ENCODE measurements at regions not wholly inside any gene's neighbourhood (a gene's known extent, or its start where the extent isn't known, plus 50 kb on each side); places are given as distances from the start of the nearest gene placed in this dataset.
"Not testable (repeated sequence)": the region's sequence is repeated elsewhere in the genome, so short reads cannot be mapped to it uniquely, and the experiment has no call there.

DNA sequence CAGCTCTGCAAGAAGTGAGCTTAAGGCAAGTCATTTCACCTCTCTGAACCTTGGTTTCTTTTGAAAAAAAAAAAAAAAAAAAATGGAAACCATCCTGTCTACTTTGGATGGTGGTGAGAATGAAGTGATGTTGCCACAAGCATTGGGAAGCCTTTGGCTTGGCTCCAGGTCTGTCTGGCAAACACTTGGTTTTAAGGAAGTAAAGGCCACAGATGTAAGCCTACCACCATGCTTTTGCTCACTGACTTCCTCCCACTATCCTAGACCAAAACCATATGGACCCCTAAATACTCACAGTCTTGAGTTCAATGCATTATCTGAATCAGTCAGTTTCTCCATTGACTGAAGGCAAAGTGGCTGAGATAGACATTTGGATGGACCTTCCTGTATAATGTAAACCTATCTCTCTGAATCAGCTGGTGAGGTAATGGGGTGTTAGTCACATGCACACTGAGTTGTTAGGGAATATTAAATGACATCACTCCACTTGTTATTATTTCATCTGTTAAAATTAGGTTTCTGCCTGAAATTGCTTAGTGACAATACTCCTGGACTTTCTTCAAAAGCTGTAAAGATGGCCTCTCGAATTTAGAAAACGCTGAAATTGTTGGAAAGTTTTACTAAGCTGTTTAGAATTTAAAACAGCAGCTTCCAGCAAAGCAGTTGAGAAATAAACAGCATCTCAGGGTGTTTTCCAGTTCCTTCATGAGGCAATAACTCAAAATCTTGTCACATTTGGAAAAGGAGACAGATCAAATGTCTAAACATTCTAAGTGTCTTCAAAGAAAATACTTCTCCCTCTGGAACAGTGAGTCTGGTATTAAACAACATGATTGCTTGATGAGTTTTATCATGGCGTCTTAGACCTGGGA lies 833.5 kb downstream of the DHX35 start:
- DNase-seq = no peak

DNA sequence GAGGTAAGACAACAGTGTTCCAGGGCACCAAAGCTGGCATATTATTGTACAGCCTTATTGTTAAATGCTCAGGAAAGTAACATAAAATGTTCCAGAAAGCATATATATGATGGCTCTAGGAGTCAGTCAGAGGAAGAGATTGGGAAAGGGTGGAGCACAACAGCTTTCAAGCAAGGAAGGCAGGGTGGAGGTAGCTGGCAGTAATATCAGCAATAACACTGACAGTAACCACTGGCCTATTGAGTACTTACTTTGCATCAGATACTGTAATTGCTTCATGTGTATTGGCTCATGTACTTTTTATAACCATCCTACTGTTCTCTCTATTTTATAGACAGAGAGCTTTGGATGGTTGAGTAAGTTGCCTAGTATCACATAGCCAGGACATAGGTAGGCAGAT lies 830.2 kb downstream of the DHX35 start:
- no peak for DNase-seq

DNA sequence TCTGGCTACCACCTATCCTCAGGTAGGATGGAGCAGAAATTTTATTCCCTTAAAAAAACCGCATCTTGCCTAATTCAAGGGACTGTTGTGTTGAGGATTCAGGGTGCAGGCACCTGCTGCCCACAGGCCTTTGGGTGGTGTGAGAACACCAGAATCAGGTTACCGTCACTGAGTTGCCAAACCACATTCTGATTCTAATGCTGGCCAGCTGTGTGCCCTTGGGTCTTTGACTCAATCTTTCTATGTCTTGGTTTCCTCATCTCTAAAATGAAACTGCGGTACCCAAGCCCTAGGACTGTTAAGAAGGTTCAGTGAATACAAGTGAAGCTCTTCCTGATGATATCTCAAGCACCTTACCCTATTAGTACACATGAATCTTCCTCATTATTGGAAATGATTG lies 827.3 kb downstream of the DHX35 start:
- DNase-seq = no peak

DNA sequence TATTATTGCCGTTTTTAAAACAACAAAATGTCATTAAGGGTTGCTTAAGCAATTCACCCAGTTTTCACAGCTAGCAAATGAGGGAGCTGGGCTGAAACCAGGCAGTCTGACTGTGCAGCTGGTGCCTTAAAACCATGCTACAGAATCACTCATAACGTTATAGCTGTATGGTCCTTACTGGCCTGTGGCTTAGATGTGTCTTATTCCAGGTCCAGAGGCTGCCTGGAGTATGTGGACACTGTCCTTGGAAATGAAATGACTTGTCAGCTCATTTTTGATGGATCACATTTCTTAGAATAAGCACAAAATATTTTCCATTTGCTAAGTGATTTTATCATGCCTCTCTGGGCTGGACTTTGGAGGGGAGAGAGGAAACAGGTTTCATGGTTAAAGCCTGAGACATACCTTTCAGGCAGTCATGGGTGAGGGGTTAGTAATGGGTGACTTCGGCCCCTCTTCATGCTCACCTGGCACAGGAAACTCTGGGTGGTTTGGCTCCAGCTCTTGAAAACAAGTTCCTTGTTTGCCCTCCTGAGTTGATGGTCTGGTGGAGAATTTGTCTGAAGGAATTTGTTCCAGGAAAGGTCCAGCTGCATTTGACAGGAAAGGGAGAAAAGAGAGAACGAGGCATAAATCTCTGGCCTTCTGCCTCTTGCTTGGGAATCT lies 823.2 kb downstream of the DHX35 start:
- DNase-seq = no peak

DNA sequence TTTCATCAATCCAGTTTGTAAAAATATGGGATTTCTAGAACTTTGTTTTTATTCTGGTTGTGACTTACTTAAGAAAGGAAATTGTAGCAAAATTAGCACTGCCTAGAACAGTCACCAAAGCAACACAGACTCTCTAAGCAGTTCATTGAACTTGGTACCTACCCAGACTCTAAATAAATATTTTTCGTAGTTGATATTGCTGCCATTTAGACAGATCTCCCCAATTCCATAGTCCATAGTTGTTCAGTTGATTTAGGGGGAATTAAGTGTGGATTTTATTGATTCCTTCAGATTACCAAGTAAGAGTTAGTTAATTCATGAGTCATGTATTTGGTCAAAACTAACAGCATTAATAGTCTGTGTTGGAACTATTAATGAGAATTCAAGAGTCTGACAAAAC lies 822.5 kb downstream of the DHX35 start:
- DNase-seq = no peak

DNA sequence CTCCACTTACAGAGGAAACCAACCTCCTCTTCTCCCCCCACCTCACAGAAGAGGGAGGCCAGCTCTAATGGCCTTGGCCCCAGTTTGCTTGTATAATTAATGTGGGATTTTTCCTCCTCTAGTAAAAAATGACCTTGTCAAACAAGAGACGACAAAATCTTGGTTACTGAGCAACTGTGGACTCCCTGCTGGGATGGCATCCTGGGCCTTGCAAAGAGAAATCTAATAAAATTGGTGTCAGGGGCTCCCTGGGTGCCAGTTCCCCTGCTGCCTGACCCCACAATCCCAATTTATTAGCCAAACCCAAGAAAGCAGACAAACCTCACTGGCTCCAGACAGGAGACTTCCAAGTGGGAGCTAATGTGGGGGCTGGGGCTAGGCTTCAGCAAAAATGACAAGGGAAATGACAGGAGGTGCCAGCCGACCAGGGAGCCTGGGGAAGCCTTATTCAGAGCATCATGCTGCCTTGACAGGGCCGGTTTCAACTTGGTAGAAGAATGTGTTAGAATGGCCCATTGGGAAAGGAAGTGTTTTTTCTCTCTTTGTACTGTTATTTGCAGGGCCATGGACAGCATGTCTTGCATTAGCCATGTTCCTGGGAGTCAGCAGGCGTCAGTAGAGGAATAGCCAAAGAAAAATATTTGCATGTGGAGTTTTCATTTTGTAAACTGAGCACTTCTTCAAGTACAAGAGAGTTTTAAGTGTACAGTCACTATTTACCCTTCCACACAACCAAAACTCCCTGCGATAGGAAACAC lies 816.9 kb downstream of the DHX35 start:
- peak; percentile 36 for DNase-seq

DNA sequence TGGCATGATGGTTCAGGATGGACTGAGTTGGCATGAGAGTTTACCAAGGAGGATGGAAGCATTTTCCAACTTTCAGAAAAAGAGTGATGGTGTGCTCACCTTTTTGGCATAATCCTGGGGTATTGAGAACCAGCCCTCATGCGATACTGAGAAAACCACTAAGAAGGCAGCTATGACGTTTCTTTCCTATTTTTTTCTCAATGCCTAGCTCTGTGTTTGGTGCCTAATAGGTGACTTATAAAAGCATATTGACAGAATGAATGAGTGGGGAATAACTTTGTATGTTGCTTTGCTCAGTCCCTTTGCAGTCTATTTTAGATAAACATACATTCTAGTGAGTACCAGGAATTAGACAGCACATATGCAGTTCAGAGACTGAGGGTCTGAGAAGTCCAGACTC lies 816.3 kb downstream of the DHX35 start:
- DNase-seq = no peak

DNA sequence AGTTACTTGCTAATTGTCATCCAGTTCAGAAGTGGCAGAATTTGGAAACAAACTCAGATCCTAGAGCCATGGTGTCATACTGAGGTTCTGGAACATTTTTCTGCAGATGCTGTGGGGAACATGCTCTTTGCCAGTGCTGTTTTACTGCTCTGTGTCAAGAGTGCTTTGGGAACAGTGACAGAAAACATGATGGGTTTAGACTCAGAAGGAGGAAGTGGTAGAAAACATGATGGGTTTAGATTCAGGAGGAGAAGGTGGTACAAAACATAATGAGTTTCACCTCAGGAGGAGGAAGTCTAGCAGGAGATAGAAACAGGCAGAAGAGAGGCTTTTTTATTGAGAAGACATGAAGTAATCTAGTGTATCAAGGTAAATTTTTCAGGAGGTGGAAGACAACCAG lies 815.5 kb downstream of the DHX35 start:
- DNase-seq = no peak

DNA sequence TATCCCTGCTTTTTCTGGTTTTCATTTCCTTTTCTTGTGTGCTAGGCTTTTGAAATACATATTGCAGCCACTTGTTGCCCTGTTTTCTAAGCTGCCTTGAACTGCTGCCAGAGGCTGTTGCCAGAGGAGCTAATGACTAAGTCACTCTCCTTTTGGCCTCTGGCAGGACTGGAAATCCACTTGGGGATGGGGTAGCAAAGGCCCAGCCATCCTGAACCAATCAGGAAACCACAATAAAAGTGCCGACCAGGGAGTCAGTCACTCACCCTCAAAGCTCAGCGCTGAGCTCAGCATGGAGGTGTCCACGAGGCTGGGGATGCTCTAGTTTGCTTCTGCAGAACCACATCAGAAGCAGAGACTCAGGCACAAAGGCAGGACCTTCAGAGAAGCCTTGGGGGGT lies 813.0 kb downstream of the DHX35 start:
- DNase-seq = no peak

DNA sequence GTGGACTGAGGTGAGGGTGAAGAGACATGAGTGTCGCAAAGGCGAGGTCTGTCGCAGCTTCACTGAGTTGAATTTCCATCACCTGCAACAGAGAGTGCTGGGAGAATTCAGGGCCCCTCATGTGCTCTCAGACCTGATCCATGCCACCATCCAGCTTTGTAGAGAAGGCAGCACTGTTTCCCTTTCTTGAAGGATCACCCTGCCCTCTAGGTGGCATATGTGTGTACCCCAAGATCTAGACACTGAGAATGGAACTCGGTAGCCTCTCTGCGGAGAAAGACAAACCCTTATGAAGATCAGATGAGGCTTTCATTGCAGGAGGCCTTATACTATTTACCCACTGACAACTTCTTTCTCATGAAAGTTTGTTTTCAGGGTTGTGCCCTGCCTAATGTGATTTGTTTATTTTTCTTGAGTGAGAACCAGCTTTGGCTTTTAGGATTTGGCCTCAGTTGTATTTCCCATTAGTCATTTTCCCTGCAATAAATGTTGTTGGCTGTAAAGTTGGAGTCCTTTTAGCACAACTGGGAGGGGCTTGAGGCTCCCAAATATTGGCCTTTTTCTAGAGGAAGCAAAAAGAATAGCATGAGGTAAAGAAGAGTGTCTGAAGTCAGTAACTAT lies 811.3 kb downstream of the DHX35 start:
- no peak for DNase-seq

DNA sequence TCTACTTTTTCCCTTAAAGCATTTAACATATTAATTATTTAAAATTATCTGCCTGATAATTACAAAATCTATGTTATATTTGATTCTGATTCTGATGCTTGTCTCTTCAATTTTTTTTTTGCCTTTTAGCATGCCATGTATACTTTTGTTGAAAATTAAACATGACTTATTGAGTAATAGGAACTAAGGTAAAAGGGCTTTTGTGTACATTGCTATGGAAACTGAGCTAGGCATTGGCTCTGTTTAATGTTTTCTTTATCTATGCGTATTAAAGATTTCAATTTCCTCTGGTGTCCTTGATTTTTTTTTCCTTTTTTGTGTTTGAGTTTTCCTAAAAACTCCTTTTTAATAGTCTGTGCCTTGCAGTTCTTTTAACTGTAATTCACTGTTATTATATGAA lies 805.2 kb downstream of the DHX35 start:
- DNase-seq = no peak

DNA sequence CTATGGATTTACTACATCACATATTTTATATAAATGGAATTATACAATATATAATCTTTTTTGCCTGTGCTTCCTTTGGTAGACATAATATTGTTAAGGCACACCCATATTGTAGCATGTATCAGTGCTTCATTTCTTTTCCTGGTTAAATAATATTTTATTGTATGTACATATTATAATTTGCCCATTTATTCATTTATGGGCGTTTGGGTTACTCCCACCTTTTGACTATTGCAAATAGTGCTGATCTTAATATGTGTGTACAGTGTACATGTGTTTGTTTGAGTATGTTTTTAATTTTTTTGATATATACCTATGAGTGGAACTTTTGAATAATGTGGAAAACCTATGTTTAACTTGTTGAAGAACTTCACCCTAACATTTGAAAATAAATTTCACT lies 804.2 kb downstream of the DHX35 start:
- DNase-seq = no peak

DNA sequence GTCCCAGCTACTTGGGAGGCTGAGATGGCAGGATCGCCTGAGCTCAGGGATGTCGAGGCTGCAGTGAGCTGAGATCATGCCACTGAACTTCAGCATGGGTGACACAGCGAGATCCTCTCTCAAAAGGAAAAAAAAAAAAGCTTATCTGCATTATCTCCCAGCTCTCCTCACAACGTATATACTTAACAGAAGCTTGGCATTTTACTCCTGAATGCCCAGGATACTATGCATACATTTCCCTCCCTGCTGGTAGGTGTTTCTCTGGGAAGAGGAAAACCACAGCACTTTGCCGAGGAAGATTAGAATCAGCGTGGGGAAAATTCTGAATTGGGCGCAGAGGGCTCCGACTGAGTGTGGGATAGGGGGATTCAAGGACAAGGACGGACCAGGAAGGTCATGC lies 800.6 kb downstream of the DHX35 start:
- DNase-seq = no peak

DNA sequence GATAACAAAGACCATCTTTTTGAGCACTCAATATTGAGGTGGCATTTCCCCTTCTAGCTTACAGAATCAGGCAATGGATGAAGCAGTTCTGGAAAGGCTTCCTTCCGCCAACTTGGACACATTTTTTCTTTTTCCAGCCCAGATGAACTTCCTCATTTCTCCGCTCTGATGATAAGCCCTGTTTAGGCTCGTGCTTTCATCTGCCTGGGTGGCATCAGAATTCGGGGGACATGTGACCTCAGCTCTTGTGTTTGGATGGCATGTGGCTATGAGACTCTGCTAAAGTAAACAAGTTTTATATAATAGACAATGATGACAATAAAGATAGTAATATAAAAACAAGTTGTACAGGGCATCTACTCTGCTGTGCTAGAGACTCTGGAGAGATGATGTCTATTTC lies 796.7 kb downstream of the DHX35 start:
- no peak for DNase-seq

DNA sequence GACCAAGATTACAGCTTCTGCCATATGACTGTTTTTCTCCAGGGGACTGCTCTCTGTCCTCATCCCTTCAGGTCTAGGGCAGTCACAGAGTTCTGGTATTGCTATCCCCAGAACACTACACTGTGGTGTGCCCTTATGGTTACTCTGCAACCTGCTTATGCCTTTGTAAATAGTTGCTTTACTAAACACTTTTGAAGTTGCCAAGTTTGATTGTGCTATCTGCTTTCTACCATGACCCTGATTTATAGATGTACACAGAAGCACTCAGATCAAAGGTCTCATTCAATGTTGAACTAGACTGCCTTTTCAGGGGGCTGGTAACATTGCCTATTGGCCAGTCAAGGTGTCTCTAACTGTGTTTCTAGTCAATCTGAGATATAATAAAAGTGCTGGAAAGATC lies 794.7 kb downstream of the DHX35 start:
- no peak for DNase-seq

DNA sequence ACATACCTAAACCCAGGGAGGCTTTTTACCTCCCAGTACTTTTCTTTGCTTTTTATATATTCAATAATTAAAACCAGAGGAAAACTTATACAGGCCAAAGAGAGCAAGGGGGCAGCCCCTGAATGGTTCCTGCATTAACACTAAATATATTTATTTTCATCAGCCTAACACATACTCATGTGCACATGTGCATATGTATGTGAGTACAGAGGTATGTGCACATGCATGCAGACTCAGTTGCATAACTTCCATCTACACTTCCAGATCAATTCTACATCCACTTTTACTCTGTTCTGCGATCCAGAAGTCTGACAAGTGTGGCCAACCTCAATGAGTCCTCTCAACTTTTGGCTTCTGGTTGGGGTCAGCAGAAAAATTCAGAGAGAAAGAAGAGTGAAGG lies 794.2 kb downstream of the DHX35 start:
- no peak for DNase-seq

DNA sequence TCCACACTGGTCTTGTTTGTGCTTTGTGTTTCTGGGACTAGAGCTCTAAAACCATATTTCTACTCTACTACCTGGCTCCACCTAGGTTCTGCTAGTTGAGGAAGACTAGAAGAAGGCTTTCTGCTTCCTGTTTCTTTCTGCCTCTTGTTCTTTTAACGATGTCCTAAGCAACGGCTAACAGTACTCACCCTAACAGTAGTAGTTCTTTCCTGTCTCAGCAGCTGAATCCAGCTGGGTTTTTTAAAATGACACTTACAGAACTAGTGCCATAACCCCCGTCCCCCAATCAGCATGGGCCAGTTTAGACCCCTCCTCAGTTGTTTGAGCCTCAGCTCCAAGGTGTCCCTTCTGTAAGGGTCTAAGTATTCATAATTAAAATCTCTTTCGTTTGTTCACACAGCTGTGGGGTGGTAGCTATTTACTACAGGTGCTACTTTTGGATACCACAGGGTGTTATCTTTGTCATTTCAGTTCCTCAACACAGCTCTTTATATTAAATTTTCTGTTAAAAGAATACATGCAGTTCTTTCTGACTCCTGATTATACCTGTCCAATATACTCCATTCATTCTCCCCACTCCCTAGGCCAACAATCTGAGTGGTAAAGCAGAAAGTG lies 790.2 kb downstream of the DHX35 start:
- no peak for DNase-seq

DNA sequence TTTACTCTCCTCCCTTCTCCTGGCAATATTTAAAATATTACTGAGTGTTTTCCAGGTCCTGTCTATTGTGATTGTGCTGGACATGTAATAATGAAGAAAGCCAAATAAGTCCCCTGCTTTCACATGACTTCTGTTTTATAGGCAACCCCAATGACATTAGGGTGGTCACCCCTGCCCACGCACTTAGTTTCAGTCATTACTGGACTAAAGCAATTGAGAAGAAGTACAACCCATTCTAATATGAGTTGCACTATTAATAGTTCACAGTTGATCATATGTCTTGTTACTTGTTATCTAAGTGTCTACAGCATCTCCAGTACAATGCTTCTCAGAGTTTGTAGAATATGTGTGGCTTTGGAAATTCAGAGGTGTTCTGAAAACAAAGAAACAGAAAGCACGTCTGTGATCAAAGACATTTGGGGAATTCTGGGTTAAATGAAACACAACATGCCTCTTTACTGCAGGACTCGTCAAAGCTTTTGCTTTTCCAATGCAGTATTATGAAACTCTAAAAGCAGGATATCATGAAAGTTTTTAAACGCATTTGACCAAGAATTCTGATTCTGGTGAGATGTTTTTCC lies 789.5 kb downstream of the DHX35 start:
- no peak for DNase-seq

DNA sequence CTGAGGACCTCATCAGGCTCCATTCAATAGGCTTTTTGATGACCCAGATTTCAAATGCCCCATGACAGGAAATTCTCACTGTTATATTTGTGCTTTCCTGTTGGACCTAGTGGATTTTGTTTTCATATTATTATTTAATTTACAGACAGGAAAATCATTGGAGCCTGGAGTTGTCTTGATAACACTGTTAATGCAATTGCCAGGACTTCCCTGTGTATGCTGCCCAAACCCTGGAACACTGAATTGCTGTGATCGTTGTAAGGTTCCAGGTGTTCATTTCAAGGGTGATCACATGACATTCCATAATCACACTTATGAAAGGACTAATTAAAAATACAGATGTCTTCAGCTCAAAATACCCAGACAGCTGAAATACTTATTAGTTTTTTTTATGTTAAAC lies 783.2 kb downstream of the DHX35 start:
- DNase-seq = no peak

DNA sequence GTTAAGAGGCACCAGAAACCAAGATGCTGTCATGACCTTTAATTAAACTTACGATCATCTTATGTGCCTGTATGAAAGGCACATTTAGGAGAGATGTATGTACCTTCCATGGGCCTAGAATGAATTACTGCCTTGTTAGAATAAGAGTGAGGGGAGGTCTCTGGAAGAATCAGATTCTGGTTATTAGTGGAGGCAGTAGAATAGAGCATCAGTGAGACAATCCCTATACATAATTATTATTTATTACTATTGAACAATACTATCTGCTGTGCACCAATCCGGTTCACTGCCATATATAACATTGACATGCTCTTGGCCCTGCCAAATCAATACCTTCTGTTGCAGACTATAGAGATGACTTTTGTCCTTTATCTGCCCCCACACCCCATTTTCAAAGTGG lies 776.5 kb downstream of the DHX35 start:
- no peak for DNase-seq

DNA sequence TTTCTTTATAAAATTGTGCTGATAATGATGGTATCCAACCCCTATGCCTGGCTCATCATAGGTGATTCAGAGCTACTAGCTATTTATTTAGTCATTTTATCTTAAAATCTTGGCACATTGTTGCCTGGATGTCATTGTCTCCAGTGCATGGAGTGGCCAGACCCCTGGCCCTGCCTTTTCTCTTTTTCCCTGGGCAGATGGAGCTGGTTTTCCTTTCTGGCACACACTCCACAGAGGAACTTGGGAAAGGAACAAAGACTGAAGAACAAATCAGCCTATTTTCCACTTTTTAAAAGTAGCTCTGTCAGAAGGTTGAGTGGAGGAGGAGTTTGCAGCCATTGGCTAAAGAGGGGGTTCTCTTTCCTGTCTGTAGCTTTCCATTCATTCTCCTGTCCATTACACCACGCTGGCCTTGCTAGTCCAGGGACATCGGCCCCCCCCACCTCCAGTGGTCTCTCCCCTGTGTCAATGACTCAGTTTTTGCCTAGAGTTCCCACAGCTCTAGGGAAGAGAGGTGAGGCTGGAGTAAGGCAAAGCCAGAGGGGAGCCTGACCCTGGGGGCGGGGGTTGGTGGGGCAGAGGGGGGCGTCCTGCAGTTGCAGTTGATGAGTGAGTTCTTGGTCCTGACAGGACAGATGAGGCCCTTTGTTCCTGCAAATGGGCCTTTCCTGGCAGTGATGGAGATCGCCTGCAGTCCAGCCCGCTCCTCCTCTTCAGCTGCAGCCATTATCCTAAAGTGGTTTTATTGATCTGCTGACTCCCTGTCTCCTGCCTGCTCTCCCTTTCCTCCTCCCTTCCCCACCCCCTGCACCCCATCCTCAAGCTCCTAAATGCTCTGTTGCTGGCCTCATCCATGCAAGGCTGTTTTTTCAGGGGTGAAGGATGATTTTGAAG lies 774.5 kb downstream of the DHX35 start:
- DNase-seq = no peak

DNA sequence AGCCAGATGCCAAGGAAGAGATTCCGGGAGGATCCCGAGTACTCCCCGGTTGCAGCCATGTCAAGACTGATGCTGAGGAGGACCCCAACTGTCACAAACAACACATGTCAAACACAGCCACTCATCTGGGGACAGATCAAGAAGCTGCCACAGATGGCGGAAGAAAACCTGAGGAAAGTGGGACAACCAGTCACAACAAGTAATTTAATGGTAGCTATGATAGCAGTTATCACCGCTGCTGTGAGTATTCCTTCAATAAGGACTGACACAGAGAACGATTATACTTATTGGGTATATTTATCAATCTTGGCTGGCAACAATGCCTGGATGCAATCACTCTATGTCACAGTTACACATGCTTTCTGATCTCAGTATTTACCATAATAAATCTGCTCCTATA lies 763.4 kb downstream of the DHX35 start:
- not testable (repeated sequence) for DNase-seq

Data from NCI-H69 (cell line).